HuH-7.5 (cell line): ENCODE measurements at regions not wholly inside any gene's neighbourhood (a gene's known extent, or its start where the extent isn't known, plus 50 kb on each side); places are given as distances from the start of the nearest gene placed in this dataset.
"Not testable (repeated sequence)": the region's sequence is repeated elsewhere in the genome, so short reads cannot be mapped to it uniquely, and the experiment has no call there.

Experiments used
- DNase-seq: peaks from one replicate; pipeline ENCODE4 v3.0.0; 2011; ENCODE audit warnings: low spot score

- no peak for DNase-seq
Observed at GRCh38 chr14:39668449-39668848, 236.2 kb upstream of the FBXO33 start.

- no peak for DNase-seq
Observed at GRCh38 chr14:39666386-39666785, 234.2 kb upstream of the FBXO33 start.

- DNase-seq = no peak
Observed at GRCh38 chr14:39665075-39665475, 232.8 kb upstream of the FBXO33 start.

- DNase-seq = no peak
Observed at GRCh38 chr14:39664646-39665045, 232.4 kb upstream of the FBXO33 start.

- DNase-seq = no peak
Observed at GRCh38 chr14:39641224-39641623, 209.0 kb upstream of the FBXO33 start.

- DNase-seq = not testable (repeated sequence)
Observed at GRCh38 chr14:39639009-39639408, 206.8 kb upstream of the FBXO33 start.

- no peak for DNase-seq
Observed at GRCh38 chr14:39628087-39628486, 195.9 kb upstream of the FBXO33 start.

- DNase-seq = no peak
Observed at GRCh38 chr14:39626589-39627576, 194.7 kb upstream of the FBXO33 start.

- no peak for DNase-seq
Observed at GRCh38 chr14:39621678-39622077, 189.4 kb upstream of the FBXO33 start.

GRCh38 chr14:39621223-39621622 lies 189.0 kb upstream of the FBXO33 start:
- DNase-seq = no peak

GRCh38 chr14:39617537-39617936 lies 185.3 kb upstream of the FBXO33 start:
- DNase-seq = no peak

- DNase-seq = no peak
Observed at GRCh38 chr14:39615352-39615751, 183.1 kb upstream of the FBXO33 start.

- no peak for DNase-seq
Observed at GRCh38 chr14:39614297-39614923, 182.2 kb upstream of the FBXO33 start.

- no peak for DNase-seq
Observed at GRCh38 chr14:39609119-39609518, 176.9 kb upstream of the FBXO33 start.

GRCh38 chr14:39607978-39608377 lies 175.7 kb upstream of the FBXO33 start:
- no peak for DNase-seq

- no peak for DNase-seq
Observed at GRCh38 chr14:39603942-39604341, 171.7 kb upstream of the FBXO33 start.

GRCh38 chr14:39593377-39593776 lies 161.1 kb upstream of the FBXO33 start:
- DNase-seq = no peak

GRCh38 chr14:39592116-39592789 lies 160.0 kb upstream of the FBXO33 start:
- DNase-seq = no peak

- not testable (repeated sequence) for DNase-seq
Observed at GRCh38 chr14:39589882-39590281, 157.6 kb upstream of the FBXO33 start.

GRCh38 chr14:39582028-39582654 lies 149.9 kb upstream of the FBXO33 start:
- DNase-seq = no peak

- no peak for DNase-seq
Observed at GRCh38 chr14:39581474-39581873, 149.2 kb upstream of the FBXO33 start.

- DNase-seq = no peak
Observed at GRCh38 chr14:39580696-39581095, 148.5 kb upstream of the FBXO33 start.
